ENCODE measurements at regions not wholly inside any gene's neighbourhood (a gene's known extent, or its start where the extent isn't known, plus 50 kb on each side); places are given as distances from the start of the nearest gene placed in this dataset.

DNA sequence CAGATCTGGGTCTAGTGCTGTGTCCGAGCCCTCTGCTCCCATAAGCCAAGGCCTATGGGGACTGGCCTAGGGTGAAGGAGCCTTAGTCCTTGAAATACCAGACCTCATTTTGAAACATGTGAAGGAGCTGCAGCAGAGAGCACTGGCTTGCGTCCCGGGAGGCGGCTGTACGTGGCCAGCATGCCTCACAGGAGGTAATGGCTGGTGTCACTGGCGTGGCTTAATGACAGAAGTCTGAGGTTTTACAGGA is 72.7 kb upstream of the OTOS start:
- Histone ChIP-seq H3F3A (ENCODE audit: control insufficient read depth, insufficient read depth) (no peaks in the 10 kb centered on the region), H3K9me3 (ENCODE audit: control insufficient read depth, insufficient read depth, low read length) (no peaks in the 10 kb centered on the region), H3K4me1 (ENCODE audit: control insufficient read depth, low read length) (no peaks in the 10 kb centered on the region), H3K27me3 (ENCODE audit: control insufficient read depth, low read length) (no peaks in the 10 kb centered on the region), H4K20me1 (ENCODE audit: control insufficient read depth, insufficient read depth, low read depth, low read length) (no peaks in the 10 kb centered on the region), H3K27ac (ENCODE audit: low read depth, low read length) (no peak overlapping the region), H3K79me2 (ENCODE audit: control insufficient read depth, low read length) (no peaks in the 10 kb centered on the region), H3K4me2 (ENCODE audit: low read length) (no peak overlapping the region), H3K9me2 (replicated peaks; ENCODE audit: control insufficient read depth, low read length) (no peaks in the 10 kb centered on the region), H3K36me3 (ENCODE audit: control insufficient read depth, low read length) (no peaks in the 10 kb centered on the region), H3K4me3 (ENCODE audit: low read length) (no peak overlapping the region)
- no peak for TF ChIP-seq EZH2phosphoT487 (IDR thresholded peaks at IDR 0.05; ENCODE audit: borderline replicate concordance, low read length)
- TF ChIP-seq, protein P1, sequence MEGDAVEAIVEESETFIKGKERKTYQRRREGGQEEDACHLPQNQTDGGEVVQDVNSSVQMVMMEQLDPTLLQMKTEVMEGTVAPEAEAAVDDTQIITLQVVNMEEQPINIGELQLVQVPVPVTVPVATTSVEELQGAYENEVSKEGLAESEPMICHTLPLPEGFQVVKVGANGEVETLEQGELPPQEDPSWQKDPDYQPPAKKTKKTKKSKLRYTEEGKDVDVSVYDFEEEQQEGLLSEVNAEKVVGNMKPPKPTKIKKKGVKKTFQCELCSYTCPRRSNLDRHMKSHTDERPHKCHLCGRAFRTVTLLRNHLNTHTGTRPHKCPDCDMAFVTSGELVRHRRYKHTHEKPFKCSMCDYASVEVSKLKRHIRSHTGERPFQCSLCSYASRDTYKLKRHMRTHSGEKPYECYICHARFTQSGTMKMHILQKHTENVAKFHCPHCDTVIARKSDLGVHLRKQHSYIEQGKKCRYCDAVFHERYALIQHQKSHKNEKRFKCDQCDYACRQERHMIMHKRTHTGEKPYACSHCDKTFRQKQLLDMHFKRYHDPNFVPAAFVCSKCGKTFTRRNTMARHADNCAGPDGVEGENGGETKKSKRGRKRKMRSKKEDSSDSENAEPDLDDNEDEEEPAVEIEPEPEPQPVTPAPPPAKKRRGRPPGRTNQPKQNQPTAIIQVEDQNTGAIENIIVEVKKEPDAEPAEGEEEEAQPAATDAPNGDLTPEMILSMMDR (IDR thresholded peaks at IDR 0.05; ENCODE audit: low read depth, low read length, poor library complexity, severe bottlenecking): no peak

DNA sequence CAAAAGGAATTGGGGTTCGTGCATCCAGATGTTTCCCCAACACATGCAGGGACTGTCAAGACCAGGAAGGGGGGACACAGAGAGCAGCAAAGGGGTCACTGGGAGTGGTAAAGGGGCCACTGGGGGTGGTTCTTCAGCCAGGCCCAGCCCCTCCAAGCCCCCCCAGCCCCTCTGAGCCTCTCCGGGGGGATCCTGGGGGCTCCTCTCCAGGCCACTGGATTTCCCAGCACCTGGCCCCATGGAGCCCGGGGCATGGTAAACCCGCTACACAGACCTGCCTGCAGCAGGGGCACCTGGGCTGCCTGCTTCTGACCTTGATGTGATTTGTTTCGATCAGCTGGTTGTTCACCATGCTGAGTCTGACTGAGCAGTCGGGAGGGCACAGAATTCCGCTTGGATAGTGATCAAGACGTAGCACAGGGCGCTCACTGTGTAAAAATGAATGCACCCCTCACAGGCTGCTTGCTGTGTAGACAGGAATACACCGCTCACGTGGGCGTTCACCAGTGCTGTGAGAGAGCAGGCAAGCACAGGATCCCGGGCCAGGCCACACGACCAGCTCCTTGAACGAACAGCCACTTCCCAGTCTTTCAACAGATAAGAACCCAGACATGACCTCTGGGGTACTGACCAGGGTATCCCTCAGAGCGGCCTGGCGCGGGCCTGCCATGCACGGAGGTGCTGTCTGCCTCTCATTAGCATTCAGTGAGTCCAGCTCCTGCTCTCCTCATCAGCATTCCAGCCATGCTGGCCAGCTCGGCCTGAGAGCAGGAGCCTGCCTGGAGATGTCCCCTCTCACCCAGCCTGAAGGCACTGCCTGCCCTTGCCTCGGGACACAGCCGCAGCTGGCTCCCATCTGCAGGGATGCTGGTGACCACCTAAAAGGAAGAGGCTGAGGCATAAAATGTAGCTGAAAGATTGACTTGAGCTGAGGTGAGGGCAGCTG is 73.3 kb upstream of the OTOS start:
- Histone ChIP-seq H3K9me2 (replicated peaks; ENCODE audit: control insufficient read depth, low read length) (no peaks in the 10 kb centered on the region), H3F3A (ENCODE audit: control insufficient read depth, insufficient read depth) (no peaks in the 10 kb centered on the region), H4K20me1 (ENCODE audit: control insufficient read depth, insufficient read depth, low read depth, low read length) (no peaks in the 10 kb centered on the region), H3K79me2 (ENCODE audit: control insufficient read depth, low read length) (no peaks in the 10 kb centered on the region), H3K4me3 (ENCODE audit: low read length) (no peak overlapping the region), H3K4me1 (ENCODE audit: control insufficient read depth, low read length) (no peaks in the 10 kb centered on the region), H3K4me2 (ENCODE audit: low read length) (no peak overlapping the region), H3K27ac (ENCODE audit: low read depth, low read length) (no peak overlapping the region), H3K9me3 (ENCODE audit: control insufficient read depth, insufficient read depth, low read length) (no peaks in the 10 kb centered on the region), H3K27me3 (ENCODE audit: control insufficient read depth, low read length) (no peaks in the 10 kb centered on the region), H3K36me3 (ENCODE audit: control insufficient read depth, low read length) (no peaks in the 10 kb centered on the region)
- TF ChIP-seq, protein P1 (IDR thresholded peaks at IDR 0.05; ENCODE audit: low read depth, low read length, poor library complexity, severe bottlenecking): no peak
- TF ChIP-seq EZH2phosphoT487 (IDR thresholded peaks at IDR 0.05; ENCODE audit: borderline replicate concordance, low read length): no peak

DNA sequence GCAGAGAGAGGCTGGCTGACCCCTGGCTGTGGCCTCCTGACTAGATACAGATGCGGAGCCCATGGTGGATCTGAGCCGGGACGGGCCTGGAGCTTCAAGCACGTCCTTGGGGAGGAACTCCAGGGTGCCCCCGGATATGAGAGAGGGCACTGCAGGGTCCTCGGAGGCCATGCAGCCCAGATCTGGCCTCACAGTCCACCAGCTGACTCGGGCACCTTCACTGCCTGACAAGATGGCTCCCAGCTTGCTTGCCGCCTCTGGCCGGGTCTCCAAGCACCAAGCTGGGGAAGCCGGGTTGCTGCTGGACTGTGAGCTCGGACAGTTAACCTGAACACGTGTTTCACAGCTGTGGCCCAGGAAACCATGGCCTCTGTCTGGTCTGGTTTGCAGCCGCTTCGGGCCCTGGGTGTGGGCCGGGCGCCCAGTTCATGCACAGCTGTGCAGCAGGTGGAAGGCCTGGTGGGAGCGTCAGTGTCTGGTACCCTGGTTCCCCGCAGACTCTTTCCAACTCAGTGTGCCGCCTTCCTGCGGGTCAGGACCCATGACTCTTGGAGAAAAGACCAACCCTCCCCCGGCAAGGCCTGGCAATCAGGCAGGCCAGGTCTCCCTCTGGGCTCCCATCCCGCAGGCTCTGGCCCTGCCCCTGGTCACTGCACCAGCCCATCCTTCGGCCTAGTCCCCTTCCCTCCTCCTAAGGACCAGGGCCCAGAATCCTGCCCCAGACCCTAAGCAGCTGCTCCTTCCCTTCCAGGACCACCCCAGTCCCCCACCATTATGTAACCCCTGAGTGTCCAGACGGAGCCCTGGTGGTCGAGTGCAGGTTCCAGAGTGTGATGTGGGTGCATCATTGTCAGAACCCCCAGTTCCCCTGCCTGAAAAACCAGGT is 74.6 kb upstream of the OTOS start:
- Histone ChIP-seq H4K20me1 (ENCODE audit: control insufficient read depth, insufficient read depth, low read depth, low read length) (no peaks in the 10 kb centered on the region), H3K4me1 (ENCODE audit: control insufficient read depth, low read length) (no peaks in the 10 kb centered on the region), H3K79me2 (ENCODE audit: control insufficient read depth, low read length) (no peaks in the 10 kb centered on the region), H3K27ac (ENCODE audit: low read depth, low read length) (no peak overlapping the region), H3K4me3 (ENCODE audit: low read length) (no peak overlapping the region), H3K9me2 (replicated peaks; ENCODE audit: control insufficient read depth, low read length) (no peaks in the 10 kb centered on the region), H3F3A (ENCODE audit: control insufficient read depth, insufficient read depth) (no peaks in the 10 kb centered on the region), H3K27me3 (ENCODE audit: control insufficient read depth, low read length) (no peaks in the 10 kb centered on the region), H3K4me2 (ENCODE audit: low read length) (no peak overlapping the region), H3K9me3 (ENCODE audit: control insufficient read depth, insufficient read depth, low read length) (no peaks in the 10 kb centered on the region), H3K36me3 (ENCODE audit: control insufficient read depth, low read length) (no peaks in the 10 kb centered on the region)
- TF ChIP-seq, protein P1 (IDR thresholded peaks at IDR 0.05; ENCODE audit: low read depth, low read length, poor library complexity, severe bottlenecking): no peak
- TF ChIP-seq EZH2phosphoT487 (IDR thresholded peaks at IDR 0.05; ENCODE audit: borderline replicate concordance, low read length): no peak

All from DOHH2 (cell line).